GM21825 (cell line): ENCODE measurements at regions not wholly inside any gene's neighbourhood (a gene's known extent, or its start where the extent isn't known, plus 50 kb on each side); places are given as distances from the start of the nearest gene placed in this dataset.

Source experiments
- ATAC-seq: cut with Tn5 transposase; IDR thresholded peaks from one replicate; pipeline ENCODE4 v1.9.1; 2021; ENCODE audit warnings: mild to moderate bottlenecking, moderate library complexity; ENCODE audit not compliant: unreplicated experiment

DNA sequence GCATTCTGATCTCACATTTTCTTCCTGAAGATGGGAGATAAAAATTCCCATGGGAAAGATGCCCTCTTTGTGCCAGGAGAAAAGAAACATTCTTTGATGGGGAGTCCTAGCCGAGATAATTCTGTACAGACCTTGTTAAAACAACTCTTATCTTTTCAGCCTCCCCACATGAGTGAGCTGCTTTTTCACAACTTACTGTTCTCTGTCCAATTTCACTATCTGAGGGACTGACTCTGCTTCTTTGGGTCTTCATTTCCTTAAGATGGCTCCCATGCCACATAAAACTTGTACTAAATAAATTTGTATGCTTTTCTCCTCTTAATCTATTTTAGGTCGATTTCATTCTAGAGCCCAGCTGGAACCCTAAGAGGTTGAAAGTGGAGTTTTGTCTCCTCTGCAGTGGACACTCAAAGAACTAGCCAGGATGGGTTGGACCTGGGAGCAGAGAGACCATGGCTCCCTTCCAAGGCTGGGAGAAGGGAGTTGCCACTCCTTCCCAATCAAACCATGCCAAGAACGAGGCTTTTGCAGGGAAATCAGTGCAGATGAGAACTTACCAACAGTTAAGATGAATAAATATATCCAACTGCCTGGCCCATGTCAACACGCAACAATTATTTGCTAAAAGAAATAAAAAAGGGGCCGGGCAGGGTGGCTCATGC lies 285.8 kb upstream of the SULF2 start:
- ATAC-seq = no peak

DNA sequence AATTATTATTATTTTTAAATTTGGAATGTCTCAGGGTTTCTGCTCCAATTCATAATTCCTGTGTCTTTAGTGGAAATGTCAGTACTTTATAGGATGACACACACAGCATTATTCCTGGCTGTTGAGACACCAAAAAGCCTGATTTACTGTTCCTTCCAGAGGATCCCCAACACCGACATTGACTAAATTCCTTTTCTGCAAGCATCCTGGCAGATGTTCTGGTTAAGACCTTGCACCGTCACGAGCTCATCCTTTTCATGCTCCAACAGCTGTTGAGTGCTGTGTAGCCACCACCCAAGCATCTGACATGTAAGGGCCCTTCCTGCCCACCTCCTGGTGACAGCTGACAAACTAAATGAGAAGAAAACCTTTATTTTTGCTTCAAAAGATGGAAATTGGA lies 284.3 kb upstream of the SULF2 start:
- ATAC-seq = no peak

DNA sequence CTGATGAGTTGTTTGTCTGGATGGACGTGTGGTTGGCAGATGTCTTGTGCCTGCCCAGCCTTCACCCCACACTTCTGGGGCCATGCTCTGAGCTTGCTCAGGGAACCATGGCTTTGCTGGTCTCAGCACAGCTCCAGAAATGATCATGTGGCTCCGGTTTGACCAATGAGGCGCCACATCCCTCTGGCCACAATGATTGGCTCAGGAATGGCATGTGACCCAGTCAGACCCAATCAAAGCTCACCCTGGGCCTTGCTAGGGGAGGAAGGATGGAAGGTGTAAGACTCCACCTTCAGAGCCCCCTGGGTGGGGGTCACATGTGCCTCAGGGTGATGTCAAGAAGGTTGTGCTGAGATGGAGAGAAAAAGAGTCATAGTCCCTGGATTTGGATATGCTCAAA lies 281.6 kb upstream of the SULF2 start:
- no peak for ATAC-seq

DNA sequence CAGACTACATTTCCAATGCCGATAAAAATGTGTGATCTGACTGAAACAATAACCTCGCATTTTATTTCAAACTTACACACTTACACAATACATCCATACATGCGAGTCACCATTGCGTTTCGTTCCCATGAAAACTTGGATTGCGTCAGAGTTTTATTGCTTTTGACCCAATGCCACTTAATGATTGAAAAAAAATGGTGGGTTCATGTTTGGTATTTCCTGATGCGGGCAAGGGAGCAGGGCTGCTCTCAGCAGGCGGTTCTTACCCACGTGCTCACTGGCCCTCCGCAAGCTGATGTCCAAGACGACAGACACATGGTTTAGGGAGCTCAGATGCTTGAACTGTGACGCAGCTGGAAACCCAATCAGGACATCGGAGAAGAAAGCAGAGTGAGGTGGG lies 281.0 kb upstream of the SULF2 start:
- no peak for ATAC-seq

DNA sequence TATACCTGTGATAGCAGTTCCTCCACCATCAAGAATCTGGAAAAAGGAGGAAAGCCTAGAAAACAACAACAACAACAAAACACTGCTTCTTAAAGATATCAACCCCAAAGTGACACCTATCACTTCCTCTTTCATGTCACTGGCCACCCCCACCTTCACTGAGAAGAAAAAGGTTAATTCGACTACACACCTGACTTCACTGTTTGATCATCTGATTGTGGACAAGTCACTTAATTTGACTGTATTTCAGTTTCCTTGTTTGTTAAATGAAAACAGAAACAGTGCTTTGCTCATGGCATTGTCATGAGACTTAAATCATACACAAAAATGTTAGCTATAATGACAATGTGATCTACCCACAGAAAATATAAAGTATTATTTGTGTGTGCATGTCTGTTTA lies 280.6 kb upstream of the SULF2 start:
- no peak for ATAC-seq

DNA sequence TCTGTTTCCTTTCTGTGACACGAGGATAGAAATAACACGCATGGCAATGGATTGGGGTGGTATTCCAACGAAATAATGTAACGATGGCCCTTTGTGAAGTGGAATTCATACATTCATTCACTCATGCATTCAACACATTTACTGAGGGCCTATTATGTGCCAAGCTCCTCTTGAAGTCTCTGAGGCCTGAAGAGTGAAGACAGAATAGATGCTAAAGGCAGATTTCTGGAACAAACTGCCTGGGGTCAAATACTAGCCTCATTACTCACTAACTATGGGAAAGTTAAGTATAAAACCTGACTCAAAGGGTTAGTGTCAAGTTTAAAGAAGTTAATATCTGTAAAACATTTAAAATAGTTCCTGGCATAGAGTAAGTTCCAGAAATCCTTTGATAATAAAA lies 279.6 kb upstream of the SULF2 start:
- no peak for ATAC-seq

DNA sequence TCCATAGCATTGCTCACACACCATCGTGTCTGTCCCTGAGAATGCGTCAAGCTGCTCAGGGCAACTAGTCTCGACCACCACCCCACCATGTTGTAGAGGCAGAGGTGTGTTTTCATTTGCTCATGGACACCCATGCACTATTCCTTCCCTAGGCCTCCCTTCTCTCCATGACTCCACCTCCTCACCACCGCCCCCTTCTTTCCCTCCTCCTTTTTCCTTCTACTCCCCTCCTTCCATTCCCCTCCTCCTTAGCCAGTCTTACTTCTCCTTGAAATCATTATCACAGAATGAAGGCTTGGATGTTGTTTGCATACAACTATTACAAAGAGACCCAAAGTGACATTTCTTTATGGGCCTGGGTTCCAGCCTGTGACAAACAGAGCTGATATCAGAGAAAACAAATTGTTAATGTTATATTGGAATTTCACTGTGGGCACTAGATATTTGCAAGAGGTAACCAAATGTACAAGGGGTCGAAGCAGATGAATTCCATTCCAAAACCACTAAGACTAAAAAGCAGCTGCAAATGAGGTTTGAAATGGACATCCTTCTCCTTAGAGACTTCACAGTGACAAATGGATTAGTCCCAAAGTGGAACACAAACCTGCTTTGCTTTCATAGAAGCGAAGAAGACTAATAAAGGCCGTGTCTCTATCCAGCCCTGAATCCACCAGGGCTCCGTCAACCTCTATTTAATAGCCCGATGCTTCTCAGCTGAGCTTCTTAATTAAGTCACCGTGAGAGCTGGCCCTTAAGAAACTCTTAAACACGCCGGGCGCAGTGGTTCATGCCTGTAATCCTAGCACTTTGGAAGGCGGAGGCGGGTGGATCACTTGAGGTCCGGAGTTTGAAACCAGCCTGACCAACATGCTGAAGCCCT lies 275.8 kb upstream of the SULF2 start:
- ATAC-seq = no peak

DNA sequence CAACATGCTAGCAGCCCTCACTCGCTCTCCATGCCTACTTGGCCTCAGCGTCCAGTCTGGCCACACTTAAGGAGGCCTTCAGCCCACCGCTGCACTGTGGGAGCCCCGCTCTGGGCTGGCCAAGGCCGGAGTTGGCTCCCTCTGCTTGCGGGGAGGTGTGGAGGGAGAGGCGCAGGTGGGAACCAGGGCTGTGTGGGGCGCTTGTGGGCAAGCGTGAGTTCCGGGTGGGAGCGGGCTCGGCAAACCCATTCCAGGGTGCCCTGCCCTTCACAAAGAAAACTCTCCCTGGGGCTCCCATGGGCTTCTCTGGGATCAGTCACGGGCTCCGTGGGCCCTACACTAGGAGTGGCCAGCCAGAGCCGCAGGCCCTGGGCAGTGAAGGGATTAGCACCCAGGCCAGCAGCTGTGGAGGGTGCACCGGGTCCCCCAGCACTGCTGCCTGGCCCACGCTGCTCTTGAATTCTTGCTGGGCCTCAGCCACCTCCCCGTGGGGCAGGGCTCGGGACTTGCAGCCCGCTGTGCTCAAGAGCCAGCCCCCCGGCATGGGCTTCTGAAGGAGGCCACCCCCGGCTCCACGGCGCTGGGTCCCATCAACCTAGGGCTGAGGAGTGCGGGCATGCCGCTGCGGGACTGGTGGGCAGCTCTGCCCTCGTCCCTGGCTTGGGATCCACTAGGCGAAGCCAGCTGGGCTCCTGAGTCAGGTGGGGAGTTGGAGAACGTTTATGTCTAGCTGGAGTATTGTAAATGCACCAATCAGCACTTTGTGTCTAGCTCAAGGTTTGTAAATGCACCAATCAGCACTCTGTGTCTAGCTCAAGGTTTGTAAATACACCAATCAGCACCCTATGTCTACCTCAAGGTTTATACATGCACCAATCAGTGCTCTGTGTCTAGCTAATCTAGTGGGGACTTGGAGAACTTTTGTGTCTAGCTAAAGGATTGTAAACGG lies 273.6 kb upstream of the SULF2 start:
- no peak for ATAC-seq

DNA sequence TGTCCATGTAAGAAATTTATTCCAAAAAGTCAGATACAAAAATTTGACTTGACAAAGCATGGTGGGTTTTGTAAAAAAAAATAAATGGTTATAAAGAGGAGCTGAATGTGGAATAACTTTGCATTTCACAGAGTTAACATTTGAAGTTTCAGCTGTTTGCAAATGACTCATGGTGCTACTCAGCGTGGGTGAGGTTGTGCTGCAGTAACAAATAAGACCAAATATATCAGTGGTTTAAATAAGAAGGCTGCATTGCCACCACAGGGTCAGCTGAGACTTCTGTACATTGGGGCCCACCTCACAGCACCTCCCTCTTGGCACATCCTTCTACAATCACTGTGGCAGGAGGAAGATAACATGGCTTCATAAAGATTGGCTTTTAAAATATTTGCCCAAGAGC lies 272.5 kb upstream of the SULF2 start:
- no peak for ATAC-seq

DNA sequence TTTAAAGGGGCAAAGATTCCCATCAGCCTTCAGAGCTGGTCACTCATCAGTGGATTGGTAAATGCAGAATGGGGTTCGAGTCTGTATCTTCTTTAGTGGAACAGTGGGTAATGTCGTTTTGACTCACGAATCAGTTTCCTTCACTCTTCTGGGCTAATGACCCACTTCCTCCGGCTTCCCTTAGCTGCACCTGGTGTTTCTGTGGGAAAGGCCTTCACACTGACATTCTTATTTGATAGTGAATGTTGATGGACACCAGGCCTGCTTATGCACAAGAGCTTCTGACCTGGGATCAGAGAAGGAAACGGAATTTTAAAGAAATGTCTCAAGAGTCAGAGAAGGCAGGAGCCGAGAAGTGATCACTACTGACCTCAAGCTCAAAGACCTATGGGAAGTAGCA lies 272.0 kb upstream of the SULF2 start:
- ATAC-seq = no peak

DNA sequence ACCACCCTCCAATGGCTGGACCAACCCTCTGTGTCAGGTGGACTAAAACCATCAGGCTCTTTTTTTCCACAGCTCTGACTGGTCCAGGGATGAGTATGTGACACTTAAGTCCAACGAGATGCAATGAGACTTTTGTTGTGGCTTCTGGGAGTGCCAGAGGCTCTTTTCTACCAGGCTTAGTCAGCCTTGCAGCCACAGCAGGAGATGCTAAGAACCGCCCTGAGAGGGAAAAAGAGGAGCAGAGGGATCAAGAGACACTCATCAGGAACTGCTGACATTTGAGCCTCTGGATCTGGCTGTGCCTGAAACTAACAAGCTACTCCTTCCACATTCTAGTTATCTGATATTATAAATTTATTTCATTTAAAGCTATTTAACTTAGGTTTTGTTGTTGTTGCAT lies 270.9 kb upstream of the SULF2 start:
- ATAC-seq = no peak

DNA sequence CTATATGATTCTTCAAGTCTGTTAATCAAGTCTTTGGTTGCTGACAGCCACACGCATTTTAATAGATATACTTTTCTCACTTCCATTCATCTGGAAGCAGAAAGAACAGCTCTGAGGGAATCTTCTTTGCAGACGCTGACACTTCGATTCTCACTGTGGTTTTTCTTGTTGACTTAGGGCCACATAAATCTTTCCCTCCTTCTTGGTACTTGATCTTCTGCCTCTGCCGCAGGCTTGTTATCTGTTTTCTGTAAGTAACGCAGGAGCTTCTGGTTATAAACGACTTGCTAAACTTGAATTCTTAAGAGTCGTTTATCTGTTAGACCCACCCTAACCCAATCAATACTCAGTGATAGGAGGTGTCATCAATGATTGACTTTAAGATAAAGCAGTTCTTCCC lies 268.8 kb upstream of the SULF2 start:
- ATAC-seq = no peak

DNA sequence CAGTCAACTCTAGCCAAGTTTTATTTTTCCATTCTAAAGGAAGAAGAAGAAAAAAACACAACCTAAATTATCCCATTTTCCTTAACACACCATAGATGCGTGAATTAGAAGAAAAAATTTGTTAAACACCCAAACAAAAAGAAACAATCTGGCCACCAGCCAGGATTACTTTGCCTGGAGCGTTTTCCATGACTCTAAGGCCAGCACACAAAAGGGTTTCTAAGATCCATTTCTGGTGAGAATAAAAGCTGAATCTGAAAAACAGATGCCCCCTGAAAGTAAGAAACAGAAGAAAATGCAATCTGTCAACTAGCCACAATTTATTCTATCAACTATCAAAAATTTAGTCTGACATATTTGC lies 267.2 kb upstream of the SULF2 start:
- ATAC-seq = no peak

DNA sequence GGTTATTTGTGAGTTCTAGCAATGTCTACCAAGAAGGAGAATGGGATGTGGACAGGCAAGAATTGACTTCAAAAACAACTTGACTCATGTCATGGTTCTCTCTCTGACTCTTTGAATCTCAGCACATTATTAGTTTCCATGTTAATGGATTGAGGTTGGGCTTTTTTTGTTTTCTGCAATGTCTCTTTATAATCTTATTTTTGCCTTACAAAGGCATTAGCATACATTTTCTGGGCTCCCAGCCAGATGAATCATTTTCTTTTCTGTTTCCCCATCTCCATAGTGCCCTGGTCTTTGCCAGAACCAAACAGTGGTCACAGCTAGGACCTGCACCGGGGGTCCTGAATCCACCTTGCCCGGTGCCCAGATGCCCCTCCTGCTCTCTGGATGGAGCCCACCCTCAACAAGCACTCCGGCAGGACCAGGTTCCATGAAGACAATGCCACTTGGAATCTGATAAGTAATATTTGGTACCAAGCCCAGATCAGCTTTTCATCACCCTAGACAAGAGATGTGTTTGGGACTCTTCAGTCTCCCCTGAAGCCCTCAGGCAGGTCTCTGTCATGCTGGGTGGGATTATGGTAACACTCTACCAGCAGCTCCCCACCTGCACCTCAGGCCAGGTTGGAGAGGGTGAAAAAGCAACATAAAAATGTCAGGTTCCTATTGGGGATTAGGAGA lies 266.7 kb upstream of the SULF2 start:
- no peak for ATAC-seq

DNA sequence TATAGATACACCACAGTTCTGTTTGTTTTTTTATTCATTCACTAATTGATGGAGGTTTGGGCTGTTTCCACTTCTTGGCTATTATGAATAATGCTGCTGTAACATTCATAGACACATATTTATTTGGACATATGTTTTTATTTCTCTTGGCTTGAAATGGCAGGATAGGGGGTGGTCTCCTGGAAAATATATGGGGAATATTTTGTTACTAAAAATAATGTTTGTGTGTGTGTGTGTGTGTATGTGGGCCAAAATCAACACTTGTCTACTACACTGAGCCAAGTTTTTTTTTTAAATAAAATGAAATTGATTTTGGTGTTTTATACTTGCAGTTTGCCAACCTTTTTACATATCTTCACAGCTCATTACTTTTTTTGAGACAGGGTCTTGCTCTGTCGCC lies 264.4 kb upstream of the SULF2 start:
- ATAC-seq = no peak

DNA sequence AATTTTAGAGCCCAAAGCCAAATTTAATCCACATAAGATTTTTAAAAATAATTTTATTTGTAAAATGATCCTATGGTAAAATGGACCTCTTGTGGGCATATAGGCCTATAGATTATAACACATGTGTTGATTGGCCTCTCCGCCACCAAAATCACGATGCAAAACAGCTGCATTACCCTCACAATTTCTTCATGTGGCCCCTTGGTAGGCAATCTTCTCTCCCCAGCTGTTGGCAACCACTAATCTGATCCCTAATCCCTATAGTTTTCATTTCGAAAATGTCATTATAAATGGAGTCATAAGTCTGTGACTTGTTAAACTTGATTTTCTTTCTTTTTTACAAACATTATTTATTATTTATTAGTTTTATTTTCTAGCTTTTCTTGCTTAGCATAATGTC lies 263.9 kb upstream of the SULF2 start:
- ATAC-seq = no peak

DNA sequence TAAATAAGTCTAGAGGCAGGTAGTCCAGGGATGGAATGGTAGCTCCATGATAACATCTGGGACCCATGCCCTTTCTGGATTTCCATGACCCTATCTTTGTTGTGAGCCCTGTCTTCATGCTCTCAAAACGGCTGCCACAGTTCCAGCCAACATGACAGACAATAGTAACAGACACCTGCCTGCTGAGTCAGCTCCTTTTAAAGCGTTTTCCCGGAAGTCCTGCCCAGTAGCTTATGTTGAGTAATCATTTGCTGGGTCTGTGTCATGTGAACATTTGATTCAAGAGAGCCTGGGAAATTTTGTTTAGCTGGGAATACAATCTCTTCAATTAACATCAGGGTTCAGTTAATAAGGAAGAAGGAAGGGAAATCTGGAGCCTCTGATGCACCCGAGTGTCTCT lies 262.2 kb upstream of the SULF2 start:
- no peak for ATAC-seq

DNA sequence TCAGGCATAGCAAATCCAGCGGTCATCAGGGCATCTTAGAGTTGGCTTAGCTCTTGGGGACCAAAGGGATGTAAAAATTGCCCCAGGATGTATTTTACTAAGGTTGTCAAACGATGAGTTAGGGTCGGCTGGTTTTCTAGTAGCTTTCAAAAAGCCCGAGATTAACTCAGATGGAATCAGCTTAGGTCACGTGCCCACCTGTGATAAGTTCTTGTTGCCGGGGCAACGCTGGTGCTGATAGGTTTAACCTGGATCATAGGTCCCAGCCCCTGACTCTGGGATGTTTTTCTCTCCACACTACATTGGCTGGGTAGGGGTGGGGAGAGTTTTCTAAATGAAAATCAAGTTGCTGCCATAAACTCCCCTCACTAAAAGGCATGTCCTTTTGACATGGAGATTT lies 257.3 kb upstream of the SULF2 start:
- ATAC-seq = no peak

DNA sequence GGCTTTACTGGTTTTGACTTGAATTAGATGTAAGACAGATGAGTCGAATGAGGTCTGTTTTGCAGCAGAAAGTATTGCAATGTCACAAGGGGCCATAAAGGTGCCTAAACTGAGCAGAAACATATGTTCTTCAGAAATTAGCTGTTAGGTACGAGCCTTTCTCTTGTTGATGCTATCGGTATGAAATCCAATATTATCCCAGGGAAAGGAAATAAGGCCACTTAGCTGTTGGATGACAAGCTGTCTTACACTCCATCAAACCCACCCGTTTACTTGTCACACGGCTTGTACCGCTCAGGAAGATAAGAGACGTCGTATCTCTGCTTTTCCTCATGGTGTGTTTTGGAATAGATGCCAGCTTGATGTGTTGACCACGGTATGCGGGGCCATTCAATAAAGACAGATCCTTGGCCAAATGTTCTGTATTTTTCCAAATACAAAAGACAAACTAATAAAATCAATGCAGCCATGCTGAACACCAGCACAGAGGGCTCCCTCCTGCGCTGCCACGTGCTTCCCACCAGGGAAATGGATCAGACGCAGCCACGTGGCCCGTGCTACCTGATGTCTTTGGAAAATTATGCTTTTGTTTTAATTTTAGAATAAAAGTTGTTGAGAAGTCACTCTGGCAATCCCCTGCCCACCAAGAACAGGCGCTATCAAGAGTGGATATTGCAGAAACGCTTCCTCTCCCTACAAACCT lies 255.9 kb upstream of the SULF2 start:
- ATAC-seq = no peak

DNA sequence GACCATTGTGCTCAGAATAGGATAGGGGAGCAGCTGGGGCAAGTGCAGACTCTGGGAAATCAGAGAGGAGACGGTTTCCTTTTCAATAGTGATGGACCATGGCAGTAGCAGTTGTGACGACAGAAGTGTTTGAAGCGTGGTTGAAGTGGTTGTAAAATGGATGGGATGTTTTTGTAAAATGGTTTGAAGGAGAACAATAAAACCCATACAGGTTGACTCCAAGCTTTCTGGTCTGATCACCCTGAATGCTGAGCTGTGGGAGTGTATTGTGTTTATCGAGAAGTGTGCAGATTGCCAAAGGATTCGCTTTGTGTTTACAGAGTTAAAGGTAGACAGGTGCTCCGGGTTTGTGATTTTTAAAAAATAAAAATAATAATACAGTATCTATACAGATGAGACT lies 255.2 kb upstream of the SULF2 start:
- ATAC-seq = no peak
